Activated T-helper 2 cell treated with anti-CD3 and anti-CD28 coated beads, Interferon-gamma antibody, Interleukin-2, Interleukin-4, amounts not matched to agents 10 μg/mL and 5 μg/mL and 100 μg/mL, durations not matched to agents 14 hours and 24 hours and 36 hours (primary cell): ENCODE measurements at regions not wholly inside any gene's neighbourhood (a gene's known extent, or its start where the extent isn't known, plus 50 kb on each side); places are given as distances from the start of the nearest gene placed in this dataset.
"Not testable (repeated sequence)": the region's sequence is repeated elsewhere in the genome, so short reads cannot be mapped to it uniquely, and the experiment has no call there.

Experiments used
- DNase-seq: peaks from one replicate; pipeline ENCODE4 v3.0.0; 2021; ENCODE audit warnings: low spot score
- H3K27ac Mint-ChIP-seq: one replicate; pipeline ENCODE4 v1.8.0; 2021; ENCODE audit warnings: mixed read lengths
- H3K27me3 Mint-ChIP-seq: one replicate; pipeline ENCODE4 v1.8.0; 2021; ENCODE audit warnings: low read depth, mixed read lengths
- H3K36me3 Mint-ChIP-seq: one replicate; pipeline ENCODE4 v1.8.0; 2021; ENCODE audit warnings: low read depth, mixed read lengths
- H3K4me1 Mint-ChIP-seq: one replicate; pipeline ENCODE4 v1.8.0; 2021; ENCODE audit warnings: low read depth, mixed read lengths
- H3K4me3 Mint-ChIP-seq: one replicate; pipeline ENCODE4 v1.8.0; 2021; ENCODE audit warnings: low read depth, mild to moderate bottlenecking, moderate library complexity, mixed read lengths
- H3K9me3 Mint-ChIP-seq: one replicate; pipeline ENCODE4 v1.8.0; 2021; ENCODE audit warnings: mixed read lengths
- intact Hi-C: fragments of 100-400 bp; cut with micrococcal nuclease; formaldehyde crosslinking; loops from one replicate; pipeline ENCODE4 v1.15.1; 2023

DNA sequence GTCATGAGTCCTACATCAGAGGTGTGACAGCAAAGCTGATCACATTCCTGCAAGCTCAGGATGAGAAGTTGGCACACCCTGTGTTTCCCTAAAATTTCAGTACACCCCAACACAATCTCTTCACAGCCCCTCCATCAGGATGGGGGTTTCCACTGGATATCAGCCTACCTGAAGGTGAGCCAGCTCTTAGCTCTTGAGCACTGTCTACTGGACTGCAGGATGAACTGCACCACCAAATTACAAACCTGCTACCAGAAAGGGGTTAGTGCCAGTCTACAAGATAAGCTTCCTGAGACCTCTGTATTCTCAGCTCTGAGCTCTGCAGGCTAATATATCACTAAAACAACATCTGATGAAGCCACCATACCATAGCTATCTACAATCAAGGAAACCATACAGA is 1616.2 kb upstream of the SPRY2 start:
- Mint-ChIP-seq H3K4me3 (no peak overlapping the region), H3K27me3 (no peaks in the 10 kb centered on the region)

DNA sequence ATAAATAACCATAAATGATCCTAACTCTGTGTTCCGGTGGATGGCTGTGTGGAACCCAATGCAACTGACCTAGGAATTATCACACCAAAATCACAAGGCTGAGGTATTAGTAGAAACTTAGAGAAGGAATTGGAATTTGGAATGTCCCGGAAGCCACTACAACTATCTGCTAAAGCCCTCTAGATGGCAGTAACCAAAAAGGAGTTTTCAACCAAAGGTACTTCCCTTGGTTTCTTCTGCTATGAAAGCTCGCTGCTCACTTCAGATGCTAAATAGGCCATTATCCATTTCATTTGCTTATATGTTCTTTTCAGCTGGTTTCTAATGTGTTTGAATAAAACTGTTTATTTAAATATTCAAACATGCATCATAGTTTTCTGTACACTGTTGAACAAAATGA is 1589.1 kb upstream of the SPRY2 start:
- Mint-ChIP-seq H3K9me3 (peaks cover 13% of the 10 kb centered on the region), H3K4me3 (no peak overlapping the region), H3K36me3 (no peaks in the 10 kb centered on the region), H3K27ac (no peak overlapping the region), H3K4me1 (no peaks in the 10 kb centered on the region), H3K27me3 (no peaks in the 10 kb centered on the region)
- intact Hi-C loops: no loop called here
- DNase-seq: no peak

More for the DNA sequence above, 1616.2 kb upstream of the SPRY2 start:
- H3K36me3 Mint-ChIP-seq: no peaks in the 10 kb centered on the region
- intact Hi-C loops: no loop called here
- no peak overlapping the region for H3K27ac Mint-ChIP-seq
- H3K4me1 Mint-ChIP-seq: no peaks in the 10 kb centered on the region
- no peak for DNase-seq
- H3K9me3 Mint-ChIP-seq: peaks cover 44% of the 10 kb centered on the region

DNA sequence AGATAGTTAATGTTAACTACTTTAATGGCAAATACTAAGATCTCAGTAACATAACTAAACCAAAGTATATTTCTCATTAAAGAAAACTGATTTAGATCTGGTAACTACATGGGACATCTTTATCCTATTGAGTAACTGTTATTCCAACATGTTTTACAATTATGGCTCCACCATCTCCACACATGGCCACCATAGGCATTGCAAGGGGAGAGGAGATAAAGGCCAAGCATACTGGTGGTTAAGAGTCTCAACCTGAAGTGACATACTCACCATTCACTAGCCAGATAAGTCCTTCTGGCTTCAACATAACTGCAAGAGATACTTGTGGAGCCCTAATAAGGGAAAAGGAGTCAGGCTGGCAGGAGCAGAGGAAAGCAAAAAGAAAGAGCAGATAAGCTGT is 1586.4 kb upstream of the SPRY2 start:
- no peaks in the 10 kb centered on the region for H3K27me3 Mint-ChIP-seq
- H3K27ac Mint-ChIP-seq: no peak overlapping the region
- intact Hi-C loops: no loop called here

DNA sequence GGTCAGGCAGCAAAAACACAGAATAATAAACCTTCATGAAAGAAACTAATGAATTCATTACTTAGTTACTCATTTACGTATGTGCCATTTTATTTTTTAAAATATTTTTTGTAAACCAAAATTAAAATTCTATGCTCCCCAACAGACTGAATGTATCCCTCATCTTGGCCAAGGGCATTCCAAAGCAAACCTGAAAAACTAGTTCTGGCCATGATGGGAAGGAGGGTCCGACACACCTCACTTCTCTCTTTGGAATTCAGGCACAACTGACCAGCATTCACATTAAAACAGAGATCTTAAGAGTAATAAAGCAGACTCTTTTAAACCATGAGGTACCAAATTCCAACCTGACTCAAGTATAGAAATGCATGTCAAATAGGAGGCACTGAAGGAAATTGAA is 1576.9 kb upstream of the SPRY2 start:
- Mint-ChIP-seq H3K27ac (no peak overlapping the region), H3K9me3 (peaks cover 20% of the 10 kb centered on the region), H3K4me3 (no peak overlapping the region), H3K36me3 (no peaks in the 10 kb centered on the region), H3K27me3 (no peaks in the 10 kb centered on the region), H3K4me1 (no peaks in the 10 kb centered on the region)
- intact Hi-C loops: no loop called here
- no peak for DNase-seq

More for the DNA sequence above, 1586.4 kb upstream of the SPRY2 start:
- Mint-ChIP-seq H3K9me3 (peaks cover 14% of the 10 kb centered on the region), H3K4me3 (no peak overlapping the region), H3K36me3 (no peaks in the 10 kb centered on the region), H3K4me1 (no peaks in the 10 kb centered on the region)
- DNase-seq: no peak

DNA sequence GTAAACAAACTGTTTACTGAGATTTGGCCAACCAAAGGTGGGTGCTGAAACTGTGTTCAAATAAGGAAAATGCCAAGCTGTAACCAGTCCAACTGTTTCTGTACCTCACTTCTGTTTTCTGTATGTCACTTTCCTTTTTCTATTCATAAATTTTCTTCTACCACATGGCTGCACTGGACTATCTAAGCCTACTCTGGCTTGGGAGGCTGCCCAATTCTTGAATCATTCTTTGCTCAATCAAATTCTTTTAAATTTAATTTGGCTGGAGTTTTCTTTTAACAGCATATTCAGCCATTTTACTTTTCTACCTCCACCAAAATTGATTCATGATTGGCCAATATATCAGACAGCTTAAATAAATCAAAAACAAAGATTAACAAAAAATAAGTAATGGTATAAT is 1575.5 kb upstream of the SPRY2 start:
- H3K4me3 Mint-ChIP-seq: no peak overlapping the region
- intact Hi-C loops: no loop called here
- DNase-seq: no peak
- H3K4me1 Mint-ChIP-seq: no peaks in the 10 kb centered on the region
- no peaks in the 10 kb centered on the region for H3K36me3 Mint-ChIP-seq
- H3K27me3 Mint-ChIP-seq: no peaks in the 10 kb centered on the region
- no peak overlapping the region for H3K27ac Mint-ChIP-seq
- peaks cover 13% of the 10 kb centered on the region for H3K9me3 Mint-ChIP-seq

DNA sequence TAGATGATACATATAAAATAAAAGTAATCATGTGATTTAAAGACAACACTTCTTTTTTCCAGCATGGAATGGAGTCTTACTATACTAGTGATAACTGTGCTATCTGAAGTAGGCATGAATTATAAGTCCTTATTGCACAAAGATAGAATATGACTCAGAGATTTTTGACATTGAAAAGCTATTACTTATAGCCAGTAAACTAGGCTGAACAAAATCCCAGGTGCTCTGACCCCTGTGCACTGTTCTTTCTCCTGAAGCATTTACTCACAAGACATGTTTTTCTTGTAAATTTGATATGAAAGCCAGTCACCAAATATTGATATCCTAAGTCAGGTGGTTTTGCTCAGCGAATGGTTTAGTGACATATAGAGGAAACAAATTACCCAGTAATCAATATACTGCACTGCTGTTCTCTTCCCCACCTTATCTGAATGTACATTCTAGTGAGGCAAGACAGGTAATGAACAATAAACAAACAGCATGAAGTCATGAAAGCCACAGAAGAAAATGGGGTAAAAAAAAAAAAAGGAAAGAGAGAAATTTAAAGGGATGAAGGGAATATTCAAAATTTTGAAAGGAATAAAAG is 1567.0 kb upstream of the SPRY2 start:
- Mint-ChIP-seq H3K27ac (no peak overlapping the region), H3K9me3 (peaks cover 24% of the 10 kb centered on the region), H3K27me3 (no peaks in the 10 kb centered on the region), H3K4me3 (no peak overlapping the region), H3K36me3 (no peaks in the 10 kb centered on the region), H3K4me1 (no peaks in the 10 kb centered on the region)
- DNase-seq: no peak
- intact Hi-C loops: no loop called here

DNA sequence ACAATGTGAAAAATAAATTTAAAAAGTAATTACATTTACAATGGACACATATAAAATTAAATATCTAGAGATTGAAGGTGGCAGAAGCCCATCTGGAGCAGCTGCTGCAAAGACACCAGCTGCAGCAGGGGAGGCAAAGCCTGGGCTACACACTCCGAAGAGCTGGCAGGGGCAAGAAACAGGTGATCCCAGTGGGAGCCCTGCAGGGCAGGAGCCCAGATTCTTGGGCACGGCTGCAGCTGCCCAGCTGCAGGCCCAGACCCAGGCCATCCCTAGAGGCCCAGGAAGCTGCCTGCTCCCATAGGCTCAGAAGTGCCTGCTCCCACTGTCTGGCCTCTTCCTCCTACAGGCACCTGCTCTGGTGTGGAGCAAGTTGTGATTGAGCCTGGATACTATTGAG is 1547.9 kb upstream of the SPRY2 start:
- Mint-ChIP-seq H3K4me1 (no peaks in the 10 kb centered on the region), H3K9me3 (peaks cover 48% of the 10 kb centered on the region), H3K4me3 (no peak overlapping the region), H3K27ac (no peak overlapping the region), H3K36me3 (no peaks in the 10 kb centered on the region), H3K27me3 (no peaks in the 10 kb centered on the region)
- intact Hi-C loops: no loop called here
- DNase-seq: no peak

DNA sequence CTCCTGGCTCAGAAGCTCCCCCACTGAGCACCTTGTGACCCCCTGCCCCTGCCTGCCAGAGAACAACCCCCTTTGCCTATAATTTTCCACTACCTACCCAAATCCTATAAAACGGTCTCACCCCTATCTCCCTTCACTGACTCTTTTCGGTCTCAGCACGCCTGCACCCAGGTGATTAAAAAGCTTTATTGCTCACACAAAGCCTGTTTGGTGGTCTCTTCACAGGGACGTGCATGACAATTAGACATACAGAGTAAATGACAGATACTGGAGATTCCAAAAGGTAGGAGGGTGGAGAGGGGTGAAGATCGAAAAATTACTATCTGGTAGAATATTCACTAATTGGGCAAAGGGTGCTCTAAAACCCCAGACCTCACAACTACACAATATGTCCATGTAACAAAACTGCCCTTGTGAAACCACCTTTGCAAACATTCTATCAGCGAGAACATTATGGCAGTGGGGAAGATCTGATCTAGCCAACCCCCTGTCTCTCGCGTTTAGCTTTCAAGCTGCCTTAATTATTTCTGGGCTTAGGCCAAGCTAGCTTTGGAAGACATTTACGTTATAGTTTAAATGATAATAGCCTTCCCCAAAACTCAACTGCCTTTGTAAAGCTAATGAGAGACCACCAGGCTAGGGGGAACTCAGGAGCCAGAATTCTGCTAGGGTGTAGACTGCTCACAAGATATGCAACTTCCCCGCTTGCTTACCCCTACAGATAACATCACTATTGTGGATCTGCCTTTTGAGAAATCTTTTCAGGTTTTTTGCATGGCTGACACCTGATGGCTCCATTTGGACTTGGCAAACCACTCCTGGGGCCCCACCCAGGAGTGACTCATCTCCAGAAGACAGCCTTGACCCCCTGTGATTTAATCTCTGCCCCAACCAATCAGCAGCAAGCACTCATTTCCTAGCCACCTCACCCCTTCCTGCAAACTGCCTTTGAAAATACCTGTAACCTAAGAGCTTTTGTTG is 1534.0 kb upstream of the SPRY2 start:
- Mint-ChIP-seq H3K27me3 (no peaks in the 10 kb centered on the region), H3K4me1 (no peaks in the 10 kb centered on the region), H3K9me3 (peaks cover 48% of the 10 kb centered on the region), H3K36me3 (no peaks in the 10 kb centered on the region), H3K27ac (no peak overlapping the region), H3K4me3 (no peak overlapping the region)
- no peak for DNase-seq
- intact Hi-C loops: no loop called here

DNA sequence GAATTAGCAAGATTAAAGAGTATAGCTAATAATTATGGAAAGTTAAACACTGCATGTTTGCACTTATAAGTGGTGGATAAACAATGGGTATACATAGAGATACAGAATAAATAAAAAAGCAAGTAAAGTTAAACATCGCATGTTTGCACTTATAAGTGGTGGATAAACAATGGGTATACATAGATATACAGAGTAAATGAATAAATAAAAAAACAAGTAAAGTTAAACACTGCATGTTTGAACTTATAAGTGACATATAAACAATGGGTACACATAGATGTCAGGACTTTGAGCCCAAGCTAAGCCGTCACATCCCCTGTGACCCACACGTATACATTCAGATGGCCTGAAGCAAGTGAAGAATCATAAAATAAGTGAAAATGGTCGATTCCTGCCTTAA is 1533.3 kb upstream of the SPRY2 start:
- Mint-ChIP-seq H3K4me1 (no peaks in the 10 kb centered on the region), H3K9me3 (peaks cover 49% of the 10 kb centered on the region), H3K27me3 (no peaks in the 10 kb centered on the region), H3K27ac (no peak overlapping the region), H3K36me3 (no peaks in the 10 kb centered on the region), H3K4me3 (no peak overlapping the region)
- DNase-seq: no peak
- intact Hi-C loops: no loop called here

DNA sequence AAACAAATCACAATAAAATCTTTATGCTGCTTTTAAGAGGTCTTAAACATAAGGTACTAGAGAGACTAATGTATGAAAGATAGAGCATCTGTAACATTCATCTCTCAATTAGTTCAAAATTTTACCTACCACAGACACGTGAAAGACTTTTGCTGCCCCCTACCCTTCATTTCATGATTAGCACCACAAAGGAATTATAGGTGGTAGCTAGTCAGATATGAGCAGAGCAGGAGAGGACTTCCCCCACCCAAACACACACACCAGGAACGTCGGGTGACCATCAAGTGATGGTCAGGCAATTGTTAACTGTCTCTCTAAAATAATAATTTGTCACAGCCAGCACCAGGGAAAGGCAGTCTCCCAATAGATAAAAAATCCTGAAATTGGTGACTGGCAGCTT is 1531.7 kb upstream of the SPRY2 start:
- Mint-ChIP-seq H3K27ac (no peak overlapping the region), H3K36me3 (no peaks in the 10 kb centered on the region), H3K4me1 (no peaks in the 10 kb centered on the region), H3K27me3 (no peaks in the 10 kb centered on the region), H3K4me3 (no peak overlapping the region), H3K9me3 (peaks cover 65% of the 10 kb centered on the region)
- intact Hi-C loops: no loop called here
- no peak for DNase-seq

DNA sequence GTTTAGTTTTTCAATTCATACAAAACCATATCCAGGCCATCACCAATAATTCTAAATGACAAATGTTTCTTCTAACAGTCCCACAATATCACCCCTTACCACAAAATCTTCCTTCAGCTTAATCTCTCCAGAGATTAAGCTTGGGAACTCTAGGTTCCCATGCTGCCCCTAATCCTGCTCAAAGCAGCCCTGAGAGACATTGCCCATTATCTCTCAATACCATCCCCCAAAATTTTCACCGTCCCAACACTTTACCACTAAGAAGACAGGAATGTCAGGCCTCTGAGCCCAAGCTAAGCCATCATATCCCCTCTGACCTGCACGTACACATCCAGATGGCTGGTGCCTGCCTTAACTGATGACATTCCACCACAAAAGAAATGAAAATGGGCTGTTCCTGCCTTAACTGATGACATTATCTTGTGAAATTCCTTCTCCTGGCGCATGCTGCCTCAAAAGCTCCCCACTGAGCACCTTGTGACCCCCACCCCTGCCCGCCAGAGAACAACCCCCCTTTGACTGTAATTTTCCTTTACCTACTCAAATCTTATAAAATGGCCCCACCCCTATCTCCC is 1530.9 kb upstream of the SPRY2 start:
- H3K27me3 Mint-ChIP-seq, intact Hi-C loops, H3K36me3 Mint-ChIP-seq, H3K4me1 Mint-ChIP-seq, H3K4me3 Mint-ChIP-seq, H3K27ac Mint-ChIP-seq, DNase-seq: not testable (repeated sequence)
- H3K9me3 Mint-ChIP-seq: peaks cover 68% of the 10 kb centered on the region

DNA sequence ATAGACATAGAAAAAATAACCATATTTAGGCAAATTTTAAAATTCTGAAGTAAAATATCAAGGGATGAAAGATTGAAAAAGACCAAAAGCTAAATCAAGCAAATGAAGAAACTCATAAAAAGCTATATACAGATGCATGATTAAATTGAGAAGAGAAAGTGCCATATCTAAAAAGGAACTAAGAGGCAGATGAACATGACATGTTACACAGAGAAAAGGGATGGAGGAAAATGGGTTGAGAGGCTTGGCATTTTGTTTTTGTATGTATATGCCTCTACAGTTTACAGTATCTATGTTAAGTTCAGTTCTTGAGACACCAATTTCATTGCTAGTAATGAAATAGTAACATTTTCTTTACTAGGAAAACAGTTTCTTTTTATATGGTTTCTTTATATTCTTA is 1507.4 kb upstream of the SPRY2 start:
- peaks cover 16% of the 10 kb centered on the region for H3K9me3 Mint-ChIP-seq
- H3K27me3 Mint-ChIP-seq: no peaks in the 10 kb centered on the region
- no peaks in the 10 kb centered on the region for H3K36me3 Mint-ChIP-seq
- intact Hi-C loops: no loop called here
- no peak for DNase-seq
- no peak overlapping the region for H3K27ac Mint-ChIP-seq
- no peak overlapping the region for H3K4me3 Mint-ChIP-seq
- no peaks in the 10 kb centered on the region for H3K4me1 Mint-ChIP-seq

DNA sequence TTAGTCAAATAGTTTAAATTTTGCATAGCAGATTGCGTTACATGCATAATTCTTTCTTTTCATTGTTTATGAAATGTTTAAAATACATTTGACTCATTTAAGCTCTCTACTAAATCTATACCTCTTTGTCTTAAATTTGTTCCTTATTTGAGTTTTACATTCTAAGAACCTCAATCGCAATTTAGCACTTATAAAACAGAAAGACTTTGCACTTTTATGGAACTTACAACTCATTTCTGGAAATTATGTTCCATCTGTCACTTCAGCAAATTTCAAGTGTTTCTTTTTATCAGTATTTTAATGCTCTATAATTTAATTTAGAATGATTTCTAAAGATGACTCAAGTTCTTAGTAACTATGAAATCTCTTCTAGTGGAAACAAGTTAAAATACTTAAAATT is 1505.8 kb upstream of the SPRY2 start:
- Mint-ChIP-seq H3K27me3 (no peaks in the 10 kb centered on the region), H3K36me3 (no peaks in the 10 kb centered on the region)

More for the DNA sequence above, 1505.8 kb upstream of the SPRY2 start:
- no peak overlapping the region for H3K27ac Mint-ChIP-seq
- DNase-seq: no peak
- intact Hi-C loops: no loop called here
- H3K4me3 Mint-ChIP-seq: no peak overlapping the region
- peaks cover 19% of the 10 kb centered on the region for H3K9me3 Mint-ChIP-seq
- no peaks in the 10 kb centered on the region for H3K4me1 Mint-ChIP-seq
